KMS-11 (cell line): ENCODE measurements at regions not wholly inside any gene's neighbourhood (a gene's known extent, or its start where the extent isn't known, plus 50 kb on each side); places are given as distances from the start of the nearest gene placed in this dataset.

ENCODE experiments used
- H2AFZ ChIP-seq: fragments of 200-600 bp; sonication (generic); 2 replicates; pipeline ENCODE4 v1.6.1; 2016; ENCODE audit warnings: antibody characterized with exemption, mixed run types, low read depth
- H3K27ac ChIP-seq: fragments of 200-600 bp; sonication (generic); 2 replicates; pipeline ENCODE4 v1.6.1; 2016; ENCODE audit warnings: mild to moderate bottlenecking, mixed run types
- H3K27me3 ChIP-seq: fragments of 200-600 bp; sonication (generic); 2 replicates; pipeline ENCODE4 v1.6.1; 2017; ENCODE audit warnings: mild to moderate bottlenecking, low read depth, mixed run types, moderate library complexity; ENCODE audit not compliant: insufficient read depth
- H3K36me3 ChIP-seq: fragments of 200-600 bp; sonication (generic); 2 replicates; pipeline ENCODE4 v1.6.1; 2017; ENCODE audit warnings: mild to moderate bottlenecking, mixed run types; ENCODE audit not compliant: insufficient read depth
- H3K4me1 ChIP-seq: fragments of 200-600 bp; sonication (generic); 2 replicates; pipeline ENCODE4 v1.6.1; 2016; ENCODE audit warnings: mild to moderate bottlenecking, low read depth, mixed run types; ENCODE audit not compliant: poor library complexity, severe bottlenecking
- H3K4me2 ChIP-seq: fragments of 200-600 bp; sonication (generic); 2 replicates; pipeline ENCODE4 v1.7.0; 2016; ENCODE audit warnings: mild to moderate bottlenecking, mixed run types
- H3K4me3 ChIP-seq: fragments of 200-600 bp; sonication (generic); IDR thresholded peaks from 2 replicates; pipeline ENCODE4 v1.6.1; 2017; ENCODE audit warnings: low read depth, low read length, mixed read lengths; ENCODE audit not compliant: insufficient read depth
- H3K79me2 ChIP-seq: fragments of 200-600 bp; sonication (generic); 2 replicates; pipeline ENCODE4 v1.6.1; 2016; ENCODE audit warnings: low read depth, mixed run types; ENCODE audit not compliant: insufficient read depth
- H3K9ac ChIP-seq: fragments of 200-600 bp; sonication (generic); 2 replicates; pipeline ENCODE4 v1.6.1; 2016; ENCODE audit warnings: mild to moderate bottlenecking, mixed run types
- H4K20me1 ChIP-seq: fragments of 200-600 bp; sonication (generic); 2 replicates; pipeline ENCODE4 v1.6.1; 2016; ENCODE audit warnings: mild to moderate bottlenecking, mixed run types; ENCODE audit not compliant: insufficient read depth
- TF ChIP-seq, protein P1 (sequence below): fragments of 200-600 bp; sonication (generic); conservative IDR thresholded peaks from 2 replicates; pipeline ENCODE4 v1.6.1; 2017; ENCODE audit warnings: low read depth, mild to moderate bottlenecking, antibody characterized with exemption, low read length, moderate library complexity, mixed read lengths

DNA sequence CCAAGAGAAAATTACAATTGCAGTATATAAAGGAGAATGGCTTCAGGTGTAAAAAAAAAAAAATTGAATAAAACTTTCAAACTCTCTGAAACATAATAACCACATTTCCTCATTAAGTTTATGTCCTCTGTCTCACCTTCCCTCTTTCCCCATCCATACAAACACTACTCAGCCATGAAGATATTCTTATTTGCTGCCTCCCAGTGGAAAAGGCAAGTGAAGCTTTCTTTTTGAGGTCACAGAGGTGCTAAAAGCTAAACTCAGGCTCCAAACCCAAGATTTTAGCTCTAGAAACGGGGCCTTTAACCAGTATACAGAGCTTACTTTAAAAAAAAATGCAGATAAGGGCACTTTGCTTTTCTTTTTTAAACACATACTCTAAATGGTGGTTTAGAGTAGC lies 1568.5 kb downstream of the FAM181B start:
- Histone ChIP-seq H3K36me3 (no peaks in the 10 kb centered on the region), H3K4me1 (no peaks in the 10 kb centered on the region), H3K27me3 (no peaks in the 10 kb centered on the region), H3K4me3 (no peak overlapping the region), H2AFZ (no peak overlapping the region), H3K79me2 (no peaks in the 10 kb centered on the region), H3K4me2 (no peak overlapping the region), H3K9ac (no peak overlapping the region), H4K20me1 (no peaks in the 10 kb centered on the region), H3K27ac (no peak overlapping the region)
- TF ChIP-seq, protein P1, sequence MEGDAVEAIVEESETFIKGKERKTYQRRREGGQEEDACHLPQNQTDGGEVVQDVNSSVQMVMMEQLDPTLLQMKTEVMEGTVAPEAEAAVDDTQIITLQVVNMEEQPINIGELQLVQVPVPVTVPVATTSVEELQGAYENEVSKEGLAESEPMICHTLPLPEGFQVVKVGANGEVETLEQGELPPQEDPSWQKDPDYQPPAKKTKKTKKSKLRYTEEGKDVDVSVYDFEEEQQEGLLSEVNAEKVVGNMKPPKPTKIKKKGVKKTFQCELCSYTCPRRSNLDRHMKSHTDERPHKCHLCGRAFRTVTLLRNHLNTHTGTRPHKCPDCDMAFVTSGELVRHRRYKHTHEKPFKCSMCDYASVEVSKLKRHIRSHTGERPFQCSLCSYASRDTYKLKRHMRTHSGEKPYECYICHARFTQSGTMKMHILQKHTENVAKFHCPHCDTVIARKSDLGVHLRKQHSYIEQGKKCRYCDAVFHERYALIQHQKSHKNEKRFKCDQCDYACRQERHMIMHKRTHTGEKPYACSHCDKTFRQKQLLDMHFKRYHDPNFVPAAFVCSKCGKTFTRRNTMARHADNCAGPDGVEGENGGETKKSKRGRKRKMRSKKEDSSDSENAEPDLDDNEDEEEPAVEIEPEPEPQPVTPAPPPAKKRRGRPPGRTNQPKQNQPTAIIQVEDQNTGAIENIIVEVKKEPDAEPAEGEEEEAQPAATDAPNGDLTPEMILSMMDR: no peak

DNA sequence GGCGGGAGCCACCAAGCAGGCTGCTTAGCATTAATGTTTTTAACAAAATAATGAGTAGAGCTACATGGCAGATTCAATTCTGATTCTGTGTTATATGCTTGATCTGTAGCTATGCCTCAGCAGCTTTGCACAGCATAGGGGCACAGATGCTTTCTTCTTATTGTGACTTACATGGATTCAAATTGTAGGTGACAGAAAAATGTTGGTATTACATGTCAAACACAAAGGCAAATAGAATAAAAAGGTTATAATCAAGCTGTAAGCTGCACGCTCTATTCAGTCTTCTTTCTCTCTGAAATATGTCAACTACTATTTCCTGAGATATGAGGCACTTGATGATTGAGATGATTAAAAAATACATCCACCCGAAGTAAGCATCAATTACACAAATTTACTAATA lies 1573.8 kb downstream of the FAM181B start:
- Histone ChIP-seq H3K4me3 (no peak overlapping the region), H2AFZ (no peak overlapping the region), H3K27me3 (no peaks in the 10 kb centered on the region), H3K27ac (no peak overlapping the region), H4K20me1 (no peaks in the 10 kb centered on the region), H3K79me2 (no peaks in the 10 kb centered on the region), H3K36me3 (no peaks in the 10 kb centered on the region), H3K4me1 (no peaks in the 10 kb centered on the region), H3K9ac (no peak overlapping the region), H3K4me2 (no peak overlapping the region)
- TF ChIP-seq, protein P1: no peak

DNA sequence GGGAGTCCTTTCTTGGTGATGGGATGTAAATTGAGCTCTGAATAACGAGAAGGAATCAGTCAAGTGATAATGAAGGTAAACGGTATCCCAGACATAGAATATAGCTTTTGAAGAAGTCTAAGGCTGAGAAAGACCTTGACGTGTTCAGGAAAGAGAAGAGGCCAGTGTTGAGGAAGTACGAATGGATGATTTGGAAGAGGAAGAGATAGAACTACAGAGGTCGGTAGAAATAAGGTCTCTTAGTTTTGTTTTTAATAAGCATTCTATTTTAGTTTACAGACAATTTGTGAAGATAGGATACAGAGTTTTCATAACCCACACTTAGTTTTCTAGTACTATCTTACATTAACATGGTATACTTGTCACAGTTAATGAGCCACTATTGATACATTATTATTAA lies 1598.1 kb downstream of the FAM181B start:
- H3K79me2 ChIP-seq: no peaks in the 10 kb centered on the region
- H3K27ac ChIP-seq: no peak overlapping the region
- no peaks in the 10 kb centered on the region for H3K27me3 ChIP-seq
- H2AFZ ChIP-seq: no peak overlapping the region
- H3K36me3 ChIP-seq: no peaks in the 10 kb centered on the region
- no peak overlapping the region for H3K4me3 ChIP-seq
- no peak overlapping the region for H3K4me2 ChIP-seq
- no peaks in the 10 kb centered on the region for H4K20me1 ChIP-seq
- no peaks in the 10 kb centered on the region for H3K4me1 ChIP-seq
- H3K9ac ChIP-seq: no peak overlapping the region
- TF ChIP-seq, protein P1: no peak

DNA sequence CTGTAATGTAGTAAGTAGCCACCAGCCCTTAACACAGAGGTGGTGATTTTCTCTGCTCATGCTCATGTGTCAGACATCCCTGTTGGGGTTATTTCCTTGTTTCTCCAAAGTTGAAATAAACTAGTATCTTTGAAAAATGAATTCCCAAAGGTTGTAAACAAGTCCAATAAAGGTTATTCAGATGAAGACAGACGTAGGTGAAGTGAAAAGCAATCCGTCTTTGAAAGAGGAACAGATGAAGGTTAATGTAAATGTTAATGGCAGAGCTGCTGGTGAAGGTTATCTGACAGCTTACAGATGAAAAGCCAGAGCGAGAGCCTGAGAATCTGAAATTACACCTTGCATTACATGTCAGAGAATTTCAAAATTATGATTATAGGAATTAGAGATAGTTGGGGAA lies 1604.0 kb downstream of the FAM181B start:
- H3K4me1 ChIP-seq: no peaks in the 10 kb centered on the region

More for the DNA sequence above, 1604.0 kb downstream of the FAM181B start:
- Histone ChIP-seq H3K27ac (no peak overlapping the region), H3K36me3 (no peaks in the 10 kb centered on the region), H3K79me2 (no peaks in the 10 kb centered on the region), H3K27me3 (no peaks in the 10 kb centered on the region), H3K4me2 (no peak overlapping the region), H3K4me3 (no peak overlapping the region), H2AFZ (no peak overlapping the region), H3K9ac (no peak overlapping the region), H4K20me1 (no peaks in the 10 kb centered on the region)
- TF ChIP-seq, protein P1: no peak
